IPS-18a (cell line): ENCODE measurements at regions not wholly inside any gene's neighbourhood (a gene's known extent, or its start where the extent isn't known, plus 50 kb on each side); places are given as distances from the start of the nearest gene placed in this dataset.

Experiments used
- H3K27ac ChIP-seq: one replicate; pipeline ENCODE4 v1.5.1; 2013; ENCODE audit warnings: low read length
- H3K27me3 ChIP-seq: one replicate; pipeline ENCODE4 v1.6.1; 2013; ENCODE audit warnings: mild to moderate bottlenecking, low read length; ENCODE audit not compliant: control insufficient read depth, insufficient read depth
- H3K36me3 ChIP-seq: one replicate; pipeline ENCODE4 v1.6.1; 2013; ENCODE audit warnings: low read depth, low read length; ENCODE audit not compliant: control insufficient read depth
- H3K4me1 ChIP-seq: one replicate; pipeline ENCODE4 v1.6.1; 2013; ENCODE audit warnings: low read depth, low read length; ENCODE audit not compliant: control insufficient read depth
- H3K4me3 ChIP-seq: one replicate; pipeline ENCODE4 v1.5.1; 2013; ENCODE audit warnings: low read length
- H3K9ac ChIP-seq: one replicate; pipeline ENCODE4 v1.6.1; 2013; ENCODE audit warnings: mild to moderate bottlenecking, low read length, moderate library complexity
- H3K9me3 ChIP-seq: one replicate; pipeline ENCODE4 v1.6.1; 2013; ENCODE audit warnings: low read depth, low read length; ENCODE audit not compliant: control insufficient read depth

DNA sequence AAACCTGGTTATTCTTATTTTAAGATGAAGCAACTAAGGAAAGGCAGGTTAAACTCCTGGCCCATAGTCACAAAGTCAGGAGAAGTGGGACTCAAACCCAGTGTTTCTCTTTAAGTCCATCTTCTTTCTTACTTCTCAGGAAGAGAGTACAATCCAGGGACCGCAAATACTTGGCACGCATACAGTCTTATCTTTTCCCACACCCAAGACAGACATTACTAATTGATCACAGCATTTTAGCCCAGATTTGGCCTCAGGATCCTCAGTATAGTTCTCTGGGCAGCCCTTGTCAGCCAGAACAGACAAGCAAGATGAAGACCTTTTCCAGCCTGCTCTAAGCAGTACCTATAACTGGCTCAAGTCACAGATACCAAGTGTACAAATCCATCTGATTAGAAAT is 125.5 kb upstream of the RAI14 start:
- peaks cover 3% of the 10 kb centered on the region for H3K4me1 ChIP-seq
- H3K36me3 ChIP-seq, result no peaks in the 10 kb centered on the region
- H3K27ac ChIP-seq, result no peak overlapping the region
- H3K27me3 ChIP-seq, result no peaks in the 10 kb centered on the region
- no peak overlapping the region for H3K9ac ChIP-seq
- H3K9me3 ChIP-seq, result no peaks in the 10 kb centered on the region
- no peak overlapping the region for H3K4me3 ChIP-seq

DNA sequence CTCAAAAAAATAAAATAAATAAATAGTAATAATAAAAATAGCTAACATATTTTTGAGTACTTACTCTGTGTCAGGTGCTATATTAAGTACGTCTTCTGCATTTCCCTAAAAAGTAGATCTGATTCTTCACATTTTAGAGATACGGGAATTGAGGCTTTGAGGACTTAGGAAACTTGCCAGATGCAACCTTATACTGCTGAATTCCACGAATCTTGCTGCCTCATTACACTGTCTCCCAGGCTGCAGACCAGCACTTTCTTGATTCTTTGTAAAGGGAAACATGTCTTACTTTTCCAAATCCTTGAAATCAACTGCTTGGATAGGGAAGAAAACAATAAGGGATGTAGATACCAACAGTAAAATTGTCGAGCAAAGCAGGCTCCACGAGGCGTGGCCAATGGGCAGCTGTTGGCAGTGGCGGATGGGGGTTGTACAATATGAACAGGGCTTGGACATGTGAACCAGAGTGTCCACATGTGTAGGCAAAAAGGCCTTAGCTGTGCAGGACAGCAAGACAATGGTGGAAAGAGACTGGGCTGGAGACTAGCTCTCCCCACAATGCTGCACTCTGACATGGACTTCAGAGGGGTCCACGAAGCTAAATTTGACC is 124.3 kb upstream of the RAI14 start:
- Histone ChIP-seq H3K4me1 (peaks cover 3% of the 10 kb centered on the region), H3K27me3 (no peaks in the 10 kb centered on the region), H3K9me3 (no peaks in the 10 kb centered on the region), H3K9ac (no peak overlapping the region), H3K36me3 (no peaks in the 10 kb centered on the region), H3K4me3 (no peak overlapping the region), H3K27ac (no peak overlapping the region)

DNA sequence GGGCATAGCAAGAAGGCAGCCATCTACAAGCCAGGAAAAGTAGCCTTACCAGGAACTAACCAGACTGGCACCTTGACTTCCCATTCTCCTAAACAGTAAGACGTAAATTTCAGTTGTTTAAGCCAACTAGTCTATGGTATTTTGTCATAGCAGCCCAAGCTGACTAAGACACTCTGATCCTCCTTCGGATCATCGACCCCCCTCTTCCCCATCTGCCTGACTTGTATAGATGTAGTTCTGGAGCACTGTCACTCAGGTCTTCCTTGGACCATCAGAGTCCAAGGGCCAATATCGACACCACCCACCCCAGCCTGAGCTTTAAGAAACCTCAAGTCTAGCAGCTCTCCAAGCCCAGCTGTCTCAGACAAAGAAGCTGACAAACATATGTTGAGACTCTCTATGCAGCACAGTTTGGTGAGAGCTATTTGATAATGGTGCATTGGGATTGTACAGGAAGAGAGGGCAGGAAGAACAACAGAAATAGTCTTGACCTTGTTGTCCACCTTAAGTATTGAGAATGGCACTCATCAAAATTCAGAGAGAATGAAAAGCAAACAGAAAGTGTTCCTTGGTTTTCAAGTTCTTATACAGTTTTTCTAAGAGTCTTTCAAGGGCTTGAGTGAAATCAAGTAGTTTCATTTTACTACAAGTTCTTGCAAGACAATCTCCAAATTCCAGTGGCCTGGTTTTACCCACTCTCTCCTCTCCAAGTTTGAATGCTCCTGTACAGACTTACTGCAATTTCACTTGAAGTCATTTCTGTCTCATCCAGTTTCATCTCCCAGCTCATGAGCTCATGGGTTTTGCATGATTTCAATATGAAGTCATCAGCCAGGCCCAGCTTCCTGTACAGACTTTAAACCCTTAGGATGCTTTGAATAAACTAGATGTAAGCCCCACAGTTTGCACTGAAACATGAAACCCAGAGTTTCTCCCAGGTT is 122.3 kb upstream of the RAI14 start:
- no peak overlapping the region for H3K9ac ChIP-seq
- H3K4me1 ChIP-seq, result peaks cover 3% of the 10 kb centered on the region
- H3K36me3 ChIP-seq, result no peaks in the 10 kb centered on the region
- no peaks in the 10 kb centered on the region for H3K9me3 ChIP-seq
- no peaks in the 10 kb centered on the region for H3K27me3 ChIP-seq
- H3K27ac ChIP-seq, result no peak overlapping the region
- no peak overlapping the region for H3K4me3 ChIP-seq

DNA sequence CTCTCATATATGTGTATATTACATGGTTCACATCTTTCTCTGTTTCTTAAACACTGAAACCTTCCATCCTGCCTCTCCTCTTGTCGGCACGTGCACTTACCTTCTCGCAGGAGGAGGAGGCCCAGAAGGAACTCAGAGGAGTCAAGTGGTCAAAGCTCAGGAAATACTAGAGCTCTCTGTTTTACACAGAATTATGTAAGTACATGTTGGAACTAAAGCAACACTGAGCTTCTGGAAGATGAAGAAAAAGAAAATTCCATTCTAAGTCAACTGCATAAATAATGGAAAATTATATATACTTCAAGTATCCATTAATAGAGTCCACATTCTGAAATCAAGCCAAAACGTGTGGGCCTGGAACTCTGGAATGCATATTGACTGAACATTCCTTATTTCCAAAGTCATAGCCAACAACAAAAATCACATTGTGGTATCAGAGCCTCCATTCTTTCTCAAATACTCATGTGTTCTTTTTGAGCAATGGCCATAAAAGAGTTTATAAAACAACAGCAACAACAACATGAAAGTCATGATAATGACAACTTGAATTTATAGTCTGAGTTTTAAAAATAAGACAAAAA is 121.5 kb upstream of the RAI14 start:
- Histone ChIP-seq H3K9ac (no peak overlapping the region), H3K4me1 (peaks cover 3% of the 10 kb centered on the region), H3K27me3 (no peaks in the 10 kb centered on the region), H3K36me3 (no peaks in the 10 kb centered on the region), H3K27ac (no peak overlapping the region), H3K4me3 (no peak overlapping the region), H3K9me3 (no peaks in the 10 kb centered on the region)

DNA sequence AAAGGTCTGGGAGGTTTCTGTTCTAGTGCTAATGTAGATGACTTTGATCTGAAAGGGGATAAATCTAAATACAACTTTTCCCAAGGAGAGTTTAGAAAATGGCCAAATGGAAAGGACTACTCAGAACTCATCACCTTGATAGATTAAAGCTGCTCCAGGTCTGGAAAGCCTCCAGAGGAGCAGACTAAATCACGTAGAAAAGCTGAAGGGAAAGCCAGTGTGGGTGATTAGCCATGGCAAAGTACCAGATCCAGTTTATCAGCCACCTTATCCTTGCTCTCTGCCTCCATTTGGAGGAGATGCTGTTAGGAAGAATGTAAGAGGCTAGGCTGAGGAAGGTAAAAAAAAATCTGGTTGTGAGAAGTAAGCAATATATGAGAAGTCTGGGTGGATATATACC is 120.7 kb upstream of the RAI14 start:
- Histone ChIP-seq H3K27me3 (no peaks in the 10 kb centered on the region), H3K4me1 (peaks cover under 1% of the 10 kb centered on the region), H3K9me3 (no peaks in the 10 kb centered on the region), H3K9ac (no peak overlapping the region), H3K36me3 (no peaks in the 10 kb centered on the region), H3K27ac (no peak overlapping the region), H3K4me3 (no peak overlapping the region)

DNA sequence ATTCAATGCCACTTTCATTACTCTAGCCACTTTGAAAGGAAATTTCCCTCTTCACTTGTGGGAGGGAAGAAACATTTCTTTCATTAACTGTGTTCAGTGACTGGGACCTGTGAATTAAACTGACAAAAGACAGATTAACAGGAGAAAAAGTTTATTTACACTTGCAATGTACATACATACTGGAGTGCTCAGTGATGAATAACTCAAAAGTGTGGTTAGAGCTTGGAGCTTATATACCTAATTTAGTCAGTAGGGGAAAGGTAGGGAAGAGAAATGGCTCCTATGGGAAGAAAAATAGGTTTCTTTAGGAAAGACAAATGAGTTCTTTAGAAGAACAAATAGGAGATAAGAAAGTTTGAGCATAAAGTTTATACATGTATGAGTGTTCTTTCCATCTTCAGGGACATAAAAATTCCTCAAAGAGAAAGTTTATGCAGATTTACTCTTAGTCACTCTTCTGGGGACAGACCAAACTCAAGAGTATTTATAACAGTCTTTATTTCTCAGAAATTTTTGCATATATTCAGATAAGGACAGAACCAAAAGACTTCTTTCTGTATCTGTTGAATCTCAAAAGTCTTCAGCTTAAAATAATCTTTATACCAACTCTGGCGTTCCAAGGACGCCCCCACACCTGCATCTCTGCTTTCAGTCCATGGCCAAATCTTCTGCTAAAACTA is 120.0 kb upstream of the RAI14 start:
- H3K9me3 ChIP-seq, result no peaks in the 10 kb centered on the region
- H3K4me3 ChIP-seq, result no peak overlapping the region
- no peaks in the 10 kb centered on the region for H3K36me3 ChIP-seq
- peaks cover 6% of the 10 kb centered on the region for H3K4me1 ChIP-seq
- H3K9ac ChIP-seq, result no peak overlapping the region
- no peak overlapping the region for H3K27ac ChIP-seq
- no peaks in the 10 kb centered on the region for H3K27me3 ChIP-seq

DNA sequence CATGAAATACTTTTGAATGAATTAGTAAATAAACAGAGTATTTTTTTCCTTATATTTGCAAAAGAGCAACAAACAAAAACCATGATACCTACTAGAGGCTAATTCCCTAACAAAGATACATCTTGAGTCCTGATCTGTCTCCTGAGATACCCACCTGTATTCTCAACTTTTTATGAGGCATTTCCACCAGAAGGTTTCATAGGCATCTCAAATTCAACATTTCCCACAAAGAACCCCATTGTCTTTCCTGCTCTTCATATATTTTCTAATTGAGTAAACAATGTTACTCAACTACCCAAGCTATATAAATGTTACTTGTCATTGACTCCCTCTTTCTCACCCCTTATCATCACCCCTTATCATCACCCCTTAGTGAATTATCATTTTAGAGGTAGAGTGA is 119.4 kb upstream of the RAI14 start:
- Histone ChIP-seq H3K9me3 (no peaks in the 10 kb centered on the region), H3K9ac (no peak overlapping the region), H3K4me1 (peaks cover 6% of the 10 kb centered on the region), H3K27ac (no peak overlapping the region), H3K36me3 (no peaks in the 10 kb centered on the region), H3K27me3 (no peaks in the 10 kb centered on the region), H3K4me3 (no peak overlapping the region)

DNA sequence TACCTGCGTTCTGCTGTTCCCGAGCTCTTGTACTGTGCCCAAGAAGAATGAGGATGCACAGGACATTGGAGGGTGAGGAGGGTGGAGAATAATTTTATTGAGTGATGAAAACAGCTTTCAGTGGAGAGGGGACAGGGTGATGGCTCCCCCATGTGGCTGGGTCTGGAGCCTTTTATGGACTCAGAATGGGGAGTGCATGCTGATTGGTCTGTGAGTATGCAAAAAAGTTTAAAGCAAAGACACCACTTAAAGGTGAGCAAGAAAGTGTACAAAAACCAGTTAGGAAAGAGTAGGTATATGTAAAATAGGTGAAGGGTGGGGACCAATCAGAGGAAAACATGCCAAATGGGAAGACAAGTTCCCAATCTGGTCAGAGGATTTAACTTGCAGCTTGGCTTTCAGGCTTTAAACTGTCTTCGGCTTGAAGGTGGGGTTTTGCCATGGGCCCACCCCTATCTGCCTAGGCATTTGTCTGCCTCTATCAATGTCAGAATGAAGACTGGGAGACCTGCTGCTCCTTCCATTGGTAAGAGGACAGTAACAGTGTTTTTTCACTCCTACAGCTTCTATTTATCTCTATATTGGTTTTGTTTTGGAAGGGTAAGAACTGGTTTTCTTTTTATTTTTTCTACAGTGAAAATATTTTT is 118.0 kb upstream of the RAI14 start:
- H3K9ac ChIP-seq, result no peak overlapping the region
- no peak overlapping the region for H3K27ac ChIP-seq
- no peaks in the 10 kb centered on the region for H3K27me3 ChIP-seq
- no peaks in the 10 kb centered on the region for H3K36me3 ChIP-seq
- H3K4me1 ChIP-seq, result peaks cover 6% of the 10 kb centered on the region
- no peak overlapping the region for H3K4me3 ChIP-seq
- no peaks in the 10 kb centered on the region for H3K9me3 ChIP-seq

DNA sequence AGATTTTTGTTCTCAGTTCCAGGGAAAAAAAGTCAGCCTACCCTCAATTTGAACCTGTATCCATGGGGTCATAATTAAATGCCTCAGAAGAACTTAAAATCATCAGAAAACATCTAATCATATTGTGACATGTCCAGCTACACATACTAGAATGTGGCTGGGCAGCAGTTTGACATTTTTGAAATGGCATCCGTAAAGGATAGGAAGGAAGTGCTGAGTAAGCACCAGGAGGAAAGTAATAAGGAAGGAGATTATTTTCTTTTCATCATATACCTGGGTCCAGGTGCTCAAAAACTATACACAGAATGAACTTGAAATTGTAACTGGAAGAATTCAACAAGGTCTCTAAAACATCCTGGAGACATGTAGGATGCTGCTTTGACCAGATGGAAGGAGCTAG is 116.9 kb upstream of the RAI14 start:
- Histone ChIP-seq H3K9ac (no peak overlapping the region), H3K27ac (no peak overlapping the region), H3K4me3 (no peak overlapping the region), H3K9me3 (peaks cover 5% of the 10 kb centered on the region), H3K4me1 (peaks cover 6% of the 10 kb centered on the region), H3K27me3 (no peaks in the 10 kb centered on the region), H3K36me3 (no peaks in the 10 kb centered on the region)

DNA sequence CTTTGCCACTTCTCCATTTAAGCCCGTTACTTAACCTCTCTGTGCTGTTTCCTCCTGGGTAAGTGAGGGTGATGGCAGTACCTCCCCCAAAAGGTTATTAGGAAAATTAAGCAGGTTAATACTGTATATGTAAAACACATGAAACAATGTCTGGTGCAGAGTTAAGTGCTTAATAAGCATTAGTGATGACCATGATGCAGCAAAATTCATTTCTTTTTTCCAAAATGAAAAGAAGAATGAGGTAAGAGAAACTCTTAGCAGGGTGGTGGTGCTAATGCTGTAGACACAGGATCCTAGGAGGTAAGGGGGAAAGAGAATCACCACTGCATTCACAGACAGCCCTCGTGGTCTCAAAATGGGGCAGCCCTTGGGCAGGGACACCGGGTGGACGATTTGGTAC is 115.1 kb upstream of the RAI14 start:
- Histone ChIP-seq H3K27me3 (no peaks in the 10 kb centered on the region), H3K27ac (no peak overlapping the region), H3K4me3 (no peak overlapping the region), H3K36me3 (no peaks in the 10 kb centered on the region), H3K9me3 (peaks cover 22% of the 10 kb centered on the region), H3K9ac (no peak overlapping the region), H3K4me1 (peaks cover 6% of the 10 kb centered on the region)

DNA sequence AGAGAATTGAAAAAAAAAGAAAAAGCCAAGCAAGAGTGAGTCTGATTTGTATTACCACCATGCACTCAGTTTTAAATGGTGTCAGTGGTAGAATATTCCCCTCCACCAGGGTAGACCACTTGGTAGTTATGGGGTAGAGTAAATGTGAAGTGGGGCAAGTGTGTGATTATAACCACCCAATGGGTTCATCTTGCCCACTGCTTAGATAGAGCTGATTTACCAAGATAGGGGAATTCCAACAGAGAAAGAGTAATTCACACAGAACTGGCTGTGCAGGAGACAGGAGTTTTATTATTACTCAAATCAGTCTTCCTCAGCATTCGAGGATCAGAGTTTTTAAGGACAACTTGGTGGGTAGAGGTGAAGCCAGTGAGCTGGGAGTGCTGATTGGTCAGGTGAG is 113.3 kb upstream of the RAI14 start:
- H3K4me3 ChIP-seq, result no peak overlapping the region
- H3K27ac ChIP-seq, result no peak overlapping the region
- no peaks in the 10 kb centered on the region for H3K27me3 ChIP-seq
- no peaks in the 10 kb centered on the region for H3K36me3 ChIP-seq
- no peak overlapping the region for H3K9ac ChIP-seq
- peaks cover 6% of the 10 kb centered on the region for H3K4me1 ChIP-seq
- peaks cover 39% of the 10 kb centered on the region for H3K9me3 ChIP-seq
